ENCODE measurements at regions not wholly inside any gene's neighbourhood (a gene's known extent, or its start where the extent isn't known, plus 50 kb on each side); places are given as distances from the start of the nearest gene placed in this dataset.

- DNase-seq (ENCODE audit: low read depth in 2 of 2), result no peak
Measured at GRCh38 chr13:29903543-29903942, 53.1 kb upstream of the UBL3 start.

DNA sequence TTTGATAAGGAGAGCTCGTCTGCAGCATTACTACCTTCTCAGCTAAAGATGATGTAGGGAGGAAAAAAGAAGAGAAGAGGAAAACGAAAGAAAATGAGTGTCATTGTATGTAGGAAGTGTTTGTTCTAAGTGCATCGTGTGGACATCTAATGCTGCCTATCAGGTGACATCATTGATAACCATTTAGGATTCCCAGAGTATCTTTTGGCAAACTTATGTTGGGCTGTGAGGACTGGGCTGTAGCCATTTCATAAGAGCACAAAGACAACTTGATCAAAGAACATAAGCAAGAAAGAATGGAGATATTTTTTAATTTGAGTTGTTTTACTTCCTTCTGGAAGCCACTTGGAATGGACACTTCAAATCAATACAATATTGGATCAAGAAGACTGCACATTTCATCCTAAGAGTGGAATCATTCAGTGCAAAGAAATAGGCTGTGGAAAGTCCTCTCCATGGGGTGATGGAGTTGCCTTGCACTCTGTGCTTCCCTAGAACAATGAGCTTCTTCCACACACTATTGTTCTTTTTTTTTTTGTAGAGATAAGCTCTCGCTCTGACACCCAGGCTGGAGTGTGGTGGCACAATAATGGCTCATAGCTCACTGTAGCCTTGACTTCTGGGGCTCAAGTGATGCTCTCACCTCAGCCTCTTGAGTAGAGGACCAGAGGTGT lies 52.4 kb upstream of the UBL3 start:
- DNase-seq (ENCODE audit: low read depth in 2 of 2), result no peak

DNA sequence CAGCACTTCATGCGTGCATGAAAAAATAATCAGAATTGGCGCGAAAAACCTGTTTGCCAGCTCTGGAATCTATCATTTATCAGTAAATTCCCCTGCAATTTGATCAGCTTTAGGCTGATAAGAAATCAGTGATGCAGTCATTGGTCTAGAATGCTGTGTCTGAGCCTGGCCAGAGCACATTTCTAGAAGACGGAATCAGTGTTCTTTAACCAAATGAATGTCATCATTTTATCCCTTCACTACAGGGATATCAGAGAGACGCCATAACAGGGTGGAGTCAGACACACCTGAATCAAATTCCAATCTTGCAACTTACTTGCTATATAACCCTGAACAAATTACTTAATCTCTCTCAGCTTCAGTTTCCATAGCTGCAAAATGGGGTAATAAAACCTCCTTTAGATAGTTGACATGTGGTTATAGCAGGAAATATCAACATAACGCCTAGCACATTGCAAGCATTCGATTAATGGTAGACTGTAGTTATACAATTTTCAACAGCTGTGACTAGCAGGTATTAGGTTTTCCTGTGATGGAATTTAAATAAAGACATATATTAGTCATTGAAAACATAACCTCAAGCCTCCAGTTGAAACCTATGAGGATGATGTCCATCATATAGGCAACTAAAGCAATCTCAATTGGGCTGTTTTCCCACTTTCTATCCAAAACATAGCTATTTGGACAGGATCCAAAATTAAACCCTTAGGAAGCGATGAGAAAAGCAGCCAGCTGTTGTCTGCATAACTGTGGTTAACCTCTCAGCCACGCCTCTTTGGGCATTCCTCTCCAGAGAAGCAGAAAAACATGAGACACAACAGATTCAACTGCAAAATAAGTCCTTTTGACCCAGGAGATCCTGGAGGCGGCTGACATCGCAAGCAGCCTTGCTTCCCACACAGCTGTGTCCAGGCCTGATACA lies 51.6 kb upstream of the UBL3 start:
- DNase-seq (ENCODE audit: low read depth in 2 of 2), result peak; percentile 96 to 97

Data from fibroblast of skin of left biceps (primary cell).